ENCODE measurements at regions not wholly inside any gene's neighbourhood (a gene's known extent, or its start where the extent isn't known, plus 50 kb on each side); places are given as distances from the start of the nearest gene placed in this dataset.

DNA sequence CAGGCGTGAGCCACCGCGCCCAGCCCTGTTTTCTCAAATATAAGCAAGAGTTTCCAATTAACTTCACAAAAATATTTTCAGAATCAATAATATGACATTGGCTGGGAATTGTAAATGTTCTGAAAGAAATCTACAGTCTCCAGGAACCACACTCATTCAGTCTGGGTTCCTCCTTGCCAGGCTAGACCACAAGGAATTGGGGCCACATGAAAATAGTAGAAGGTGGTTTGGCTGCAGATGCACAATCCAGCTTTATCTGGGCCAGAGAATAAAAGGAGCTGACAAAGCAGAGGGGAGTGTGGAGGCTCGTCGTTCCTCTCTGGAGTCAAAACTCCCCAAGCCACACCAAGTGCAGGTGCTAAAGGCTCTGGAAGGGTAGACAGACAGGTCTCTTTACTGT, 92.0 kb upstream of the OSMR start:
- Histone ChIP-seq H3K4me2 (ENCODE audit: low read length) (no peak overlapping the region), H3F3A (ENCODE audit: insufficient read depth, low read length) (no peaks in the 10 kb centered on the region), H3K9me2 (ENCODE audit: low read depth, low read length) (no peaks in the 10 kb centered on the region), H4K20me1 (ENCODE audit: insufficient read depth, low read length) (no peaks in the 10 kb centered on the region), H2AFZ (ENCODE audit: low read length) (no peak overlapping the region), H3K4me3 (ENCODE audit: low read depth, low read length, poor library complexity, severe bottlenecking) (no peak overlapping the region), H3K27me3 (ENCODE audit: insufficient read depth, low read length) (no peaks in the 10 kb centered on the region), H3K9ac (ENCODE audit: low read length) (no peak overlapping the region), H3K36me3 (ENCODE audit: insufficient read depth, low read length) (no peaks in the 10 kb centered on the region), H3K79me2 (ENCODE audit: insufficient read depth, low read length) (no peaks in the 10 kb centered on the region), H3K27ac (ENCODE audit: low read depth, low read length, poor library complexity, severe bottlenecking) (no peak overlapping the region), H3K9me3 (ENCODE audit: low read length) (no peaks in the 10 kb centered on the region), H3K4me1 (ENCODE audit: insufficient read depth, low read length, severe bottlenecking) (no peaks in the 10 kb centered on the region)
- TF ChIP-seq EZH2 (IDR thresholded peaks at IDR 0.05; ENCODE audit: borderline replicate concordance, low read length): no peak
- TF ChIP-seq CTCF (IDR thresholded peaks at IDR 0.05; ENCODE audit: low read length): no peak

- no peak overlapping the region for H2AFZ ChIP-seq (ENCODE audit: low read length)
These were observed 90.6 kb upstream of the OSMR start for GRCh38 chr5:38755181-38755580.

GRCh38 chr5:38756068-38756467, 89.7 kb upstream of the OSMR start:
- Histone ChIP-seq H3K4me2 (ENCODE audit: low read length) (no peak overlapping the region), H3K9me3 (ENCODE audit: low read length) (no peaks in the 10 kb centered on the region), H3K9me2 (ENCODE audit: low read depth, low read length) (no peaks in the 10 kb centered on the region), H3K27me3 (ENCODE audit: insufficient read depth, low read length) (no peaks in the 10 kb centered on the region), H3K79me2 (ENCODE audit: insufficient read depth, low read length) (no peaks in the 10 kb centered on the region), H3F3A (ENCODE audit: insufficient read depth, low read length) (no peaks in the 10 kb centered on the region), H3K4me3 (ENCODE audit: low read depth, low read length, poor library complexity, severe bottlenecking) (no peak overlapping the region), H3K9ac (ENCODE audit: low read length) (no peak overlapping the region), H4K20me1 (ENCODE audit: insufficient read depth, low read length) (no peaks in the 10 kb centered on the region), H3K27ac (ENCODE audit: low read depth, low read length, poor library complexity, severe bottlenecking) (no peak overlapping the region), H3K4me1 (ENCODE audit: insufficient read depth, low read length, severe bottlenecking) (no peaks in the 10 kb centered on the region), H3K36me3 (ENCODE audit: insufficient read depth, low read length) (no peaks in the 10 kb centered on the region), H2AFZ (ENCODE audit: low read length) (no peak overlapping the region)
- TF ChIP-seq CTCF (IDR thresholded peaks at IDR 0.05; ENCODE audit: low read length): no peak
- no peak for TF ChIP-seq EZH2 (IDR thresholded peaks at IDR 0.05; ENCODE audit: borderline replicate concordance, low read length)

More at GRCh38 chr5:38755181-38755580, 90.6 kb upstream of the OSMR start:
- no peaks in the 10 kb centered on the region for H3K36me3 ChIP-seq (ENCODE audit: insufficient read depth, low read length)
- H3K27me3 ChIP-seq (ENCODE audit: insufficient read depth, low read length): no peaks in the 10 kb centered on the region
- H3K9ac ChIP-seq (ENCODE audit: low read length): no peak overlapping the region
- no peak for TF ChIP-seq EZH2 (IDR thresholded peaks at IDR 0.05; ENCODE audit: borderline replicate concordance, low read length)
- TF ChIP-seq CTCF (IDR thresholded peaks at IDR 0.05; ENCODE audit: low read length): no peak
- no peaks in the 10 kb centered on the region for H3K9me2 ChIP-seq (ENCODE audit: low read depth, low read length)
- H3K9me3 ChIP-seq (ENCODE audit: low read length): no peaks in the 10 kb centered on the region
- H3K4me1 ChIP-seq (ENCODE audit: insufficient read depth, low read length, severe bottlenecking): no peaks in the 10 kb centered on the region
- H3K4me2 ChIP-seq (ENCODE audit: low read length): no peak overlapping the region
- H3K79me2 ChIP-seq (ENCODE audit: insufficient read depth, low read length): no peaks in the 10 kb centered on the region
- no peaks in the 10 kb centered on the region for H3F3A ChIP-seq (ENCODE audit: insufficient read depth, low read length)
- H3K4me3 ChIP-seq (ENCODE audit: low read depth, low read length, poor library complexity, severe bottlenecking): no peak overlapping the region
- no peaks in the 10 kb centered on the region for H4K20me1 ChIP-seq (ENCODE audit: insufficient read depth, low read length)
- no peak overlapping the region for H3K27ac ChIP-seq (ENCODE audit: low read depth, low read length, poor library complexity, severe bottlenecking)

Measured in OCI-LY1 (cell line).